ENCODE measurements at regions not wholly inside any gene's neighbourhood (a gene's known extent, or its start where the extent isn't known, plus 50 kb on each side); places are given as distances from the start of the nearest gene placed in this dataset.

DNA sequence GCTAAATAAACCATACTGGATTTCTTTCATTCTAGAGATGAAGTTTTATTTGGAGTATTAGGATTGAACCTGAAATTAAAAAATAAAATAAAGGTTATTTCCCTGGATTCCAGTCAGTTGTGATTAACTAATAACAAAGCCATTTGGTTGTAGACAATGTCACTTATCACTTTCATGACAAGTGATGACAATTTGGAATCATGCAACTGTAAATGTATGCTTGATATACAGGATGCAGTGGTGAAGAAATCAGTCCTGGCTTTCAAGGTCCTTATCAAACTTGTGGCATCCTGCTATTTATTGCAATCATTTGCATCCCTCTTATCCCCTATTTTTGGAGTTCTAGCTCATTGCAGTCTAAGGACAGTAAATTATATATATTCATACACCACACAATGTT, 425.2 kb downstream of the CHL1 start:
- H3K27me3 ChIP-seq (ENCODE audit: insufficient read depth, insufficient read length) = no peaks in the 10 kb centered on the region
- no peak for DNase-seq (ENCODE audit: low read depth, low spot score)
- no peak for TF ChIP-seq ZNF274 (IDR thresholded peaks at IDR 0.05; ENCODE audit: low read depth, low read length)
- H3K9me3 ChIP-seq (ENCODE audit: insufficient read depth, low read length) = no peaks in the 10 kb centered on the region
- no peak overlapping the region for H3K4me3 ChIP-seq (ENCODE audit: insufficient read length, low read depth)
- no peaks in the 10 kb centered on the region for H3K36me3 ChIP-seq (ENCODE audit: insufficient read depth, insufficient read length, low read length)
- H3K4me1 ChIP-seq (ENCODE audit: insufficient read depth, insufficient read length) = no peaks in the 10 kb centered on the region
- no peak overlapping the region for H3K9ac ChIP-seq (ENCODE audit: insufficient read length, low read depth)

DNA sequence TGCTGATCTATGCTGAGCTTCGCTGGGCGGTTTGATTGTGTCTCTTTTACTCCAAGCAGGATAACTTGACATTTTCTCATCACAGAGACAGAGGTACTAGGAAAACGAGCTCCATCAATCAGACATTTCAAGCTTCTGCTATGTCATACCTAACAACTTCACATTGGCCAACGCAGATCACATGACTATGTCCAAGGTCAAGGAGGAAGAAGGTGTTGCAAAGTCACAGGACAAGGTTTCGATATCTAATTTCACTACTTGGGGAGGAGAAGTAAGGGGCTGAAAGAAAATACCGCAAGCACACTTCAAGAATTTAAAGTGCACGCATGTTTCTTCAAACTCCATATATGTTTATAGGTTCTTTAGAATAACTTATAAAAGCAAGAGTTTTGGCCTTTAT, 425.8 kb downstream of the CHL1 start:
- DNase-seq (ENCODE audit: low read depth, low spot score) = no peak
- no peaks in the 10 kb centered on the region for H3K4me1 ChIP-seq (ENCODE audit: insufficient read depth, insufficient read length)
- no peak overlapping the region for H3K4me3 ChIP-seq (ENCODE audit: insufficient read length, low read depth)
- no peak for TF ChIP-seq ZNF274 (IDR thresholded peaks at IDR 0.05; ENCODE audit: low read depth, low read length)
- TF ChIP-seq SUZ12 (IDR thresholded peaks at IDR 0.05; ENCODE audit: extremely low read depth, insufficient read depth, insufficient read length) = no peak
- no peak for TF ChIP-seq YY1 (IDR thresholded peaks at IDR 0.05; ENCODE audit: insufficient read depth, insufficient read length)
- no peaks in the 10 kb centered on the region for H3K36me3 ChIP-seq (ENCODE audit: insufficient read depth, insufficient read length, low read length)
- H3K9ac ChIP-seq (ENCODE audit: insufficient read length, low read depth) = no peak overlapping the region
- H3K27me3 ChIP-seq (ENCODE audit: insufficient read depth, insufficient read length) = no peaks in the 10 kb centered on the region
- H3K9me3 ChIP-seq (ENCODE audit: insufficient read depth, low read length) = no peaks in the 10 kb centered on the region

DNA sequence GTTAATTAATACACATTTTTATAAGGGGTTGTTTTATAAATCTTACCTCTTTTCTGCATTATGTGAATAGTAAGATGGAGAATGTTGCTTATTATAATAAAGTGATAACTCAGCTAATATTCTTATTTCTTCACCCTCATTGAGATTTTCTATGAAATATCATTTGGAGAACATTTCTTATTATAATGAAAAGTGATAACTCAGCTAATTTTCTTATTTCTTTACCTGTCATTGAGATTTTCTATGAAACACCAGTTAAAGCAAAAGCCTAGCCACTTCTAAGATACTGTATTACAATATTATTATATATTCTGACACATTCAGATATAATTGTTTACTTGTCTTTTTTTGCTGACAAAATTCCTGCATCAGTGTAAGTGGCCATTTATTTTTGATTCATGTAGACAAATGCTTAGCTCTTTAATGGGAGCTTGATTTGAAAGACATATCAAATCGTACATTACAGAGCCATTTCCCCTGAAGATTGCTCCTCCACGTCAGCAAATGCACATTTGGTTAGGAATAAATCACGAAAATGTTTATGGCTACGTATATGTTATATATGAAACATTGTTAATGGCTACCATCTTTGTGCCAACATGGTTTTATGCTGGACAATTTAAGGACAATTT, 427.5 kb downstream of the CHL1 start:
- Histone ChIP-seq H3K36me3 (ENCODE audit: insufficient read depth, insufficient read length, low read length) (no peaks in the 10 kb centered on the region), H3K9me3 (ENCODE audit: insufficient read depth, low read length) (no peaks in the 10 kb centered on the region), H3K4me1 (ENCODE audit: insufficient read depth, insufficient read length) (no peaks in the 10 kb centered on the region), H3K4me3 (ENCODE audit: insufficient read length, low read depth) (no peak overlapping the region), H3K9ac (ENCODE audit: insufficient read length, low read depth) (no peak overlapping the region), H3K27me3 (ENCODE audit: insufficient read depth, insufficient read length) (no peaks in the 10 kb centered on the region)
- DNase-seq (ENCODE audit: low read depth, low spot score) = no peak
- no peak for TF ChIP-seq SUZ12 (IDR thresholded peaks at IDR 0.05; ENCODE audit: extremely low read depth, insufficient read depth, insufficient read length)
- no peak for TF ChIP-seq YY1 (IDR thresholded peaks at IDR 0.05; ENCODE audit: insufficient read depth, insufficient read length)
- TF ChIP-seq ZNF274 (IDR thresholded peaks at IDR 0.05; ENCODE audit: low read depth, low read length) = no peak

DNA sequence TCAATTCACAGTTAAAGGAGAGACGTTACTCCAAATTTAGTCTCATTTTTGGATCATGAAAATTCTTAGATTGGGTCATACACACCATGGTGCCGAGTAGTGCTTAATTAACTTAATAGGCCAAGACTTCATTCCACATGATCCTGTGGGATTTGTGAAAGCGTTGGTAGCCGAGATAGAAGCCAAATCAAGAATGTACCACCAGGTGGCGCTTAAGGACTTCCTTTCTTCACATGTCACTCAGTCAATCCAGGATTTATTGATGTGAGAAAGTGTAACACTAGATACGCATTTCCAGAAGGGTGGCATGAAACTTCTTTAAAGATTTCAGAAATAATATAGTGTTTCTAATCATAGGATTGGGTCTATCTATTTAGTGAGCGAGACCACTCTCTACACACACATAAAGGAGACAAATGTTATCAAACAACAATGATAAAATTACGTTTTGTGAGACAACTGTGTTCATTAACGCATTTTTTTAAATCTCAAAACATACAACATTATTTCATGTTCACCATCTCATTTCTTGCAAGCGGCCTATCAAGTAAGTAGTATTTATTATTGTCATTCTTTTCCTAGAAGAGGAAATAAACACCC, 436.1 kb downstream of the CHL1 start:
- TF ChIP-seq SUZ12 (IDR thresholded peaks at IDR 0.05; ENCODE audit: extremely low read depth, insufficient read depth, insufficient read length) = no peak
- no peak overlapping the region for H3K9ac ChIP-seq (ENCODE audit: insufficient read length, low read depth)

DNA sequence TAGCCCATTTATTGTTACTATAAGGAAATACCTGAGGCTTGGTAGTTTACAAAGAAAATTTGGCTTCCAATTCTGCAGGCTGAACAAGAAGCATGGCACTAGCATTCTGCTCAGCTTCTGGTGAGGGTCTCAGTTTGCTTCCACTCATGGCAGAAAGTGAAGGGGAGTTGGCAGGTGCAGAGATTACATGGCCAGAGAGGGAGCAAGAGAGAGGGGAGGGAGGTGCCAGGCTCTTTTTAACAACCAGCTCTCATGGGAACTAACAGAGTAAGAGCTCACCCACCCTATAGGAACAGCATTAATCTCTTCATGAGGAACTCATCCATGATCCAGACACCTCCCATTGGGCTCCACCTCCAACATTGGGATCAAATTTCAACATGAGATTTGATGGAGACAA, 437.9 kb downstream of the CHL1 start:
- Histone ChIP-seq H3K4me3 (ENCODE audit: insufficient read length, low read depth) (no peak overlapping the region), H3K27me3 (ENCODE audit: insufficient read depth, insufficient read length) (no peaks in the 10 kb centered on the region), H3K36me3 (ENCODE audit: insufficient read depth, insufficient read length, low read length) (no peaks in the 10 kb centered on the region), H3K9ac (ENCODE audit: insufficient read length, low read depth) (no peak overlapping the region), H3K9me3 (ENCODE audit: insufficient read depth, low read length) (no peaks in the 10 kb centered on the region), H3K4me1 (ENCODE audit: insufficient read depth, insufficient read length) (no peaks in the 10 kb centered on the region)
- no peak for DNase-seq (ENCODE audit: low read depth, low spot score)
- TF ChIP-seq ZNF274 (IDR thresholded peaks at IDR 0.05; ENCODE audit: low read depth, low read length) = no peak
- TF ChIP-seq SUZ12 (IDR thresholded peaks at IDR 0.05; ENCODE audit: extremely low read depth, insufficient read depth, insufficient read length) = no peak
- TF ChIP-seq YY1 (IDR thresholded peaks at IDR 0.05; ENCODE audit: insufficient read depth, insufficient read length) = no peak

More for the DNA sequence above, 436.1 kb downstream of the CHL1 start:
- H3K36me3 ChIP-seq (ENCODE audit: insufficient read depth, insufficient read length, low read length) = no peaks in the 10 kb centered on the region
- H3K27me3 ChIP-seq (ENCODE audit: insufficient read depth, insufficient read length) = no peaks in the 10 kb centered on the region
- H3K4me1 ChIP-seq (ENCODE audit: insufficient read depth, insufficient read length) = no peaks in the 10 kb centered on the region
- DNase-seq (ENCODE audit: low read depth, low spot score) = peak; percentile 68
- no peak overlapping the region for H3K4me3 ChIP-seq (ENCODE audit: insufficient read length, low read depth)
- no peaks in the 10 kb centered on the region for H3K9me3 ChIP-seq (ENCODE audit: insufficient read depth, low read length)

DNA sequence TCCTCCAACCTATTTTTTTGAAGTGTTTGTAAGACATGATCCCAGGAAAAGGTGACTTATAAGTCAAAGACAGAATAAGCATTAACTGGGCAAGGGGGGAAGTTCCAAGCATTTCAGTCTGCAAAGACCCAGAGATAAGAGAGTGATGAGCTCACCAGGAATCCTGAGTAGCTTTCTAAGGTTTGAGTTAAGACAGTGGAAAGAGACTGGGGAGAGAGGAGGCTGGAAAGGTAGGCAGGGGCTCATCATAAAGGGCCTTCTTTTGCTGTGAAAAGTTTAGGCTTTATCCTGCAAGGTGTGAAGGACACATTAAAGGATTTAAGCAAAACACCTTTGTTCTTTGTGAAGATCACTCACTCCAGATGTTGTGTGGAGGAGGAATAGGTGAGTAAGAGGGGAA, 438.8 kb downstream of the CHL1 start:
- no peaks in the 10 kb centered on the region for H3K27me3 ChIP-seq (ENCODE audit: insufficient read depth, insufficient read length)
- no peak for TF ChIP-seq YY1 (IDR thresholded peaks at IDR 0.05; ENCODE audit: insufficient read depth, insufficient read length)
- TF ChIP-seq ZNF274 (IDR thresholded peaks at IDR 0.05; ENCODE audit: low read depth, low read length) = no peak
- no peak for TF ChIP-seq SUZ12 (IDR thresholded peaks at IDR 0.05; ENCODE audit: extremely low read depth, insufficient read depth, insufficient read length)
- H3K4me1 ChIP-seq (ENCODE audit: insufficient read depth, insufficient read length) = no peaks in the 10 kb centered on the region
- H3K4me3 ChIP-seq (ENCODE audit: insufficient read length, low read depth) = no peak overlapping the region
- no peak overlapping the region for H3K9ac ChIP-seq (ENCODE audit: insufficient read length, low read depth)
- H3K9me3 ChIP-seq (ENCODE audit: insufficient read depth, low read length) = no peaks in the 10 kb centered on the region
- H3K36me3 ChIP-seq (ENCODE audit: insufficient read depth, insufficient read length, low read length) = no peaks in the 10 kb centered on the region
- no peak for DNase-seq (ENCODE audit: low read depth, low spot score)

DNA sequence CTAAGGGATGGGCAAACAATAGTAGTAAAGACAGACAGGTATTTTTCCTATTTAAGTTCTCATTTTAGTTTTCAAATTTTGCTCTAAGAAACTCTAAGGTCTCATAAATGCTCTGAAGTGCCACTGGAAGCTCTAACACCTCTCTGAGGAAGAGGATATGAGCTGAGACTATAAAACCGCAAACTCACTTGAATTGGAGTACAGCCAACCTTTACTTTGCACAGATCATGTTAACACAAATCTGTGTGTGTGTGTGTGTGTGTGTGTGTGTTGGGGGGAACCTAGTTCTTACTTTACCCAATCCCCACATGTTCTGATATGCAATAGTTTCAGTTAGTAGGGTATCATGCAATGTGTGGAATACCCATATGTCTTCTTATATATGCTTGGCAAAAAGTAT, 446.8 kb downstream of the CHL1 start:
- H3K9ac ChIP-seq (ENCODE audit: insufficient read length, low read depth) = no peak overlapping the region
- TF ChIP-seq SUZ12 (IDR thresholded peaks at IDR 0.05; ENCODE audit: extremely low read depth, insufficient read depth, insufficient read length) (no peak), YY1 (IDR thresholded peaks at IDR 0.05; ENCODE audit: insufficient read depth, insufficient read length) (no peak), ZNF274 (IDR thresholded peaks at IDR 0.05; ENCODE audit: low read depth, low read length) (no peak)
- H3K4me1 ChIP-seq (ENCODE audit: insufficient read depth, insufficient read length) = no peaks in the 10 kb centered on the region
- no peaks in the 10 kb centered on the region for H3K27me3 ChIP-seq (ENCODE audit: insufficient read depth, insufficient read length)
- DNase-seq (ENCODE audit: low read depth, low spot score) = no peak
- H3K4me3 ChIP-seq (ENCODE audit: insufficient read length, low read depth) = no peak overlapping the region
- H3K9me3 ChIP-seq (ENCODE audit: insufficient read depth, low read length) = no peaks in the 10 kb centered on the region
- no peaks in the 10 kb centered on the region for H3K36me3 ChIP-seq (ENCODE audit: insufficient read depth, insufficient read length, low read length)

Measured in NT2/D1 (cell line).